C4-2B (cell line): ENCODE measurements at regions not wholly inside any gene's neighbourhood (a gene's known extent, or its start where the extent isn't known, plus 50 kb on each side); places are given as distances from the start of the nearest gene placed in this dataset.

Source experiments
- H3K27ac ChIP-seq: fragments of 450-650 bp; 2 replicates; pipeline ENCODE4 v1.5.1; 2017
- CTCF ChIP-seq: fragments of 450-650 bp; conservative IDR thresholded peaks from 2 replicates; pipeline ENCODE4 v1.5.1; 2017; ENCODE audit warnings: mild to moderate bottlenecking
- ZFX ChIP-seq: fragments of 450-650 bp; IDR thresholded peaks from 2 replicates; pipeline ENCODE4 v1.6.1; 2017

- TF ChIP-seq ZFX, result no peak
- no peak for TF ChIP-seq CTCF
- no peak overlapping the region for H3K27ac ChIP-seq
Measured at GRCh38 chr6:26149240-26149639, 62.0 kb downstream of the HFE start.

DNA sequence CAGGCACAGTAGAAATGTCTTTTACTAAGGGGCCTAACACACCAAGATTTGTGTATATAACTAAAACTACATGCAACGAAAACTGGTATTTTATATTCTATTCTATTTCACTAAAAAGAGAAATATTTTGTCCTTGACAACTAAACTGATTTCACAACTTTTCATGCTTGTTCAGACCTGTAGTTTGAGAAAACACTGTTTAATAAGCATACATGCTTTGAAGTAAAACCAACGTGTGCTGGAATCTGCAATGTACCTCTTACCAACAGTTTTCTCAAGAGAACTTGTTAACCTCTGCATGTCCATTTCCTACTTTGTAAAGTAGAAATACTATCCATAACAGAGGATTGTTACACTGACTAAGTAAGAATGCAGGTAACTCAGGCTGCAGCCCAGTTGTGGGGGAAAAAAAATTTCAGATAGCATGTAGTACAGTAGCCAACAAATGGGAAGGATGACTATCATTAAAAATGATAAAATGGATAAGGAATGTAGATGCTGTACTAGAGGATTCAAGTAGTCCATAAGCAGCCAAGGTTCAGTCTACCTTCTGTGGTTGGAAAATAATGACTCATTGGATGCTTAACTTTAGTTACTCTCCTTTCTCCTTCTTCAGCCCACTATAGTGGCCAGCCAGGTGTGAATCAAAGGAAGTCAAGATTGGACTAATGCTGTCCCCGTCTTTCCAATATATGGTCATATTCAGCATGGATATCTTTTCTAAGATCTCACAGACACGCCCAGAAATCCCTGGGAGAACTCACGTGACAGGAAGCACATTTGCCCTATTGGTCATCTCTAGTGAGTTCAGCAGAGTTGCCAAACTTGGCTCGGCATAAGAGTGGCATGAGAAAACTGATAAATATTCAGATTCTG is 65.2 kb downstream of the HFE start:
- peak overlapping the region; percentile 24; the same call in 1 of the 2 replicates for H3K27ac ChIP-seq
- no peak for TF ChIP-seq CTCF

DNA sequence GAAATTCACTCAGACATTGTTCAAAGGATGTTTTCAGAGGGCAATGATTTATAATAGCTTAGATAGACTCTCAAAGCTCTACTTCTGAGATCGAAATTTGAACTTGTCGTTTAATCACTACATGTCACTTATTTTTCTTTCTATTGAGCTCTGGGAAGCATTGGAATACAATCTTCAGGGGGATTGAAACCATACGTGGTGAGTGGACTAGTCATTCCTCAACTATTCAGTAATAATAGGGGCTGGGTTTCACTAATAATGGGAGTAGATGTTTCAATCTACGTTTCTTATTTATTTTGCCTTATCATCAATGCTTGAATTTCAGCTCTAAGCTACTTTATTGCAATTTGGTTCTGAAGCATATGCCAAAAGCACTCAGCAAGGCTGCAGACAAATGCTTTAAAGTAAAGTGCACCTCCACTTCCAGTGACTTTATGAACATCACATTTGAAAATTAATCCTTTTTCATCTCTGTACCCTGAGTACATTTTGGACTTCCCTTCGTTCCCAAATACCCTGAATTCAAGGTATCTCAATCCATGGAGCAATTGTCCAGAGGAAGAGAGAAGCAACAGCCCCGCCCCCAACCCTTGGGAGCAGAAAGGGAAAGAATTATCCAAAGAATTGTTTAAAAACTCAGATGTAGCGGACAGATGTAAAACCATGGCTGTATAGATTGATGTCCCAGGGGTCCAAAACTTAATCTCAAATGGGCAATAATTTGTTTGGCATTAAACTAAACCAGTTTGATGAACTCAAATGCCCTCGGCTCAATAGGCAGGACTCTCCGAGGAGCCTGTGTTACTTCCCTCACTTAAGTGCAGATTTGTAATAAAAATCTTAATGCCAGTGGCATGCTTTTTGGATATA is 68.1 kb downstream of the HFE start:
- no peak for TF ChIP-seq CTCF
- no peak for TF ChIP-seq ZFX
- H3K27ac ChIP-seq, result peak overlapping the region; percentile 96

- H3K27ac ChIP-seq, result peak overlapping the region; percentile 96
Measured at GRCh38 chr6:26156105-26156849, 69.0 kb downstream of the HFE start.

GRCh38 chr6:26156850-26157250 is 69.6 kb downstream of the HFE start:
- H3K27ac ChIP-seq, result peak overlapping the region; percentile 96
- TF ChIP-seq ZFX (no peak), CTCF (no peak)

More at GRCh38 chr6:26156105-26156849, 69.0 kb downstream of the HFE start:
- TF ChIP-seq ZFX, result peak; percentile 42; the same call in 1 of the 2 replicates
- TF ChIP-seq CTCF, result no peak

DNA sequence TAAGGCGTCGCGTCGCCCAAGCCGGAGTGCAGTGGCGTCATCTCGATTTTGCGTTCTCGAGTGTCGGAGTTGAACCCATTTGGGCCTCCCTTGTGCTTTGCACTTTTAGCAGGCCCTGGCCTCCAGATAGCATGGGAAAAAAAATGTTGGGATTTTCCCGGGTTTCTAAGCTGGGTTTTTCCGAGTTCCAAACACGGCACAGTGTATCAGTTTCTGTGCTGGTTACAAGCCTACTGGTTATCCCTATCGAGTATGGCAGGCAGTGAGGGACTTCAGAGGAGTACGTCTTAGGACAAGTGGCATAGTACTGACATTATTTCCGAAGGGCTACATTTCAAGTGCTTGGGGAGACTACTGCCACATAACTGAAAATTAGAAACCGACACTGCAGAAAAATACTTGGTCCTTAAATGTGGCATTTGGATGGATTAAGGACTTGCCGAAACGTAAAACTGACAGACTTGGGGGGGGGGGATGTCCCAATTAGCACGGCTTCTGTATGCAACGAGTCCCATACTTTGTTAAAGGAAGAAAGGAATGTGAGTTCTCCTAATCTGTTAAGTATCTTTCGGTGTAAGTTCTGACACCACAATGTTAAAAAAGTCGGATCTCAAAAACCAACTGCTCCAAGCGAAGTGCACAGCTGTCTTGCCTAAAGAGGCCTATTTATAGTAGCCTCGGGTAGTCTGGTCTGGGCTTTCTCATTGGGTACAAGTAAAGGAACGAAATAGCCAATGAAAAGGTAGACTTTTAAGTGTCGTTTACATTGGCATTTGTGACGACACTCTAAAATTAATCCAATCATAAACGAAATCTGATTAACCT is 70.2 kb downstream of the HFE start:
- peak overlapping the region; percentile 96 for H3K27ac ChIP-seq
- TF ChIP-seq CTCF (no peak), ZFX (no peak)
